ENCODE measurements at regions not wholly inside any gene's neighbourhood (a gene's known extent, or its start where the extent isn't known, plus 50 kb on each side); places are given as distances from the start of the nearest gene placed in this dataset.

- TF ChIP-seq ATF2 (CRISPR knock-in tag; IDR thresholded peaks at IDR 0.05; ENCODE audit: borderline replicate concordance, low read depth), result no peak
Observed at GRCh38 chr21:21690068-21690665, 692.0 kb downstream of the NCAM2 start (continued).

- ChIA-PET CTCF (no interaction called here), POLR2A (no interaction called here)
- no peak for TF ChIP-seq PRRX2 (CRISPR knock-in tag; IDR thresholded peaks at IDR 0.05)
- no peak for TF ChIP-seq ZNF416 (CRISPR knock-in tag; IDR thresholded peaks at IDR 0.05)
- TF ChIP-seq ELF4 (CRISPR knock-in tag; IDR thresholded peaks at IDR 0.05; ENCODE audit: low read depth), result no peak
- TF ChIP-seq STAT6 (CRISPR knock-in tag; conservative IDR thresholded peaks at IDR 0.05; ENCODE audit: low read depth), result no peak
- no peak for TF ChIP-seq CREM (CRISPR knock-in tag; IDR thresholded peaks at IDR 0.05)
- no peak for TF ChIP-seq SMAD3 (CRISPR knock-in tag; IDR thresholded peaks at IDR 0.05; ENCODE audit: borderline replicate concordance)
- TF ChIP-seq CTCF (IDR thresholded peaks at IDR 0.05), result no peak
- TF ChIP-seq MLX (CRISPR knock-in tag; IDR thresholded peaks at IDR 0.05), result no peak
- no peak for TF ChIP-seq NR3C1 (CRISPR knock-in tag; conservative IDR thresholded peaks at IDR 0.05; ENCODE audit: low read depth)
- no peak for TF ChIP-seq ESRRA (CRISPR knock-in tag; IDR thresholded peaks at IDR 0.05; ENCODE audit: borderline replicate concordance)
- no peak for TF ChIP-seq MXD4 (CRISPR knock-in tag; IDR thresholded peaks at IDR 0.05; ENCODE audit: borderline replicate concordance)
- no peak for TF ChIP-seq ZNF425 (CRISPR knock-in tag; conservative IDR thresholded peaks at IDR 0.05)
- TF ChIP-seq ZNF396 (CRISPR knock-in tag; IDR thresholded peaks at IDR 0.05; ENCODE audit: borderline replicate concordance), result no peak
- TF ChIP-seq GTF2I (CRISPR knock-in tag; conservative IDR thresholded peaks at IDR 0.05), result no peak
- no peak for TF ChIP-seq ZSCAN18 (CRISPR knock-in tag; IDR thresholded peaks at IDR 0.05)
- TF ChIP-seq KAT7 (CRISPR knock-in tag; IDR thresholded peaks at IDR 0.05; ENCODE audit: borderline replicate concordance), result no peak
- TF ChIP-seq PREB (CRISPR knock-in tag; IDR thresholded peaks at IDR 0.05; ENCODE audit: borderline replicate concordance), result no peak
- no peak for TF ChIP-seq ZBTB43 (CRISPR knock-in tag; IDR thresholded peaks at IDR 0.05)
- no peak for TF ChIP-seq FOXK1 (CRISPR knock-in tag; IDR thresholded peaks at IDR 0.05)
- no peak for TF ChIP-seq NFYB (CRISPR knock-in tag; conservative IDR thresholded peaks at IDR 0.05; ENCODE audit: low read depth)
- Mint-ChIP-seq H3K9me3 (peaks cover 6% of the 10 kb centered on the region), H3K27ac (no peak overlapping the region), H3K4me1 (peaks cover 24% of the 10 kb centered on the region), H3K27me3 (ENCODE audit: low read depth) (peaks cover 3% of the 10 kb centered on the region; the same call in 1 of the 2 replicates), H3K36me3 (no peaks in the 10 kb centered on the region; the same call in 1 of the 2 replicates), H3K4me3 (no peak overlapping the region)
- no peak for ATAC-seq
- no peak for DNase-seq (ENCODE audit: low spot score)
Observed at GRCh38 chr21:21712748-21713520, 714.7 kb downstream of the NCAM2 start.

Measured in WTC11 (cell line).